GM13976 (cell line): ENCODE measurements at regions not wholly inside any gene's neighbourhood (a gene's known extent, or its start where the extent isn't known, plus 50 kb on each side); places are given as distances from the start of the nearest gene placed in this dataset.

ENCODE experiments used
- DNase-seq: peaks from one replicate; pipeline ENCODE4 v3.0.0; 2012; ENCODE audit warnings: low spot score
- CTCF ChIP-seq: IDR thresholded peaks from 2 replicates; pipeline ENCODE4 v1.5.1; 2012; ENCODE audit warnings: borderline replicate concordance, mild to moderate bottlenecking; ENCODE audit not compliant: insufficient read depth; ENCODE audit errors: extremely low read depth, missing control alignments, control extremely low read depth
- in situ Hi-C: fragments of 300-500 bp; cut with MboI; formaldehyde crosslinking; loops from one replicate; pipeline ENCODE4 v1.12.0; 2022; ENCODE audit warnings: low sequenced_read_pairs, mixed read lengths, inconsistent platforms; ENCODE audit not compliant: unreplicated experiment

GRCh38 chr16:52707676-52708337, 160.9 kb upstream of the TOX3 start:
- in situ Hi-C loops, result no loop called here
- no peak for TF ChIP-seq CTCF
- DNase-seq, result no peak

- DNase-seq, result no peak
- in situ Hi-C loops, result no loop called here
- TF ChIP-seq CTCF, result no peak
Observed at GRCh38 chr16:52705122-52705521, 158.2 kb upstream of the TOX3 start.

- no peak for DNase-seq
- TF ChIP-seq CTCF, result no peak
- in situ Hi-C loops, result no loop called here
Observed at GRCh38 chr16:52697971-52698370, 151.0 kb upstream of the TOX3 start.

- TF ChIP-seq CTCF, result no peak
- DNase-seq, result no peak
- in situ Hi-C loops, result no loop called here
Observed at GRCh38 chr16:52696126-52696525, 149.2 kb upstream of the TOX3 start.

- no peak for TF ChIP-seq CTCF
- in situ Hi-C loops, result no loop called here
Observed at GRCh38 chr16:52690468-52690867, 143.5 kb upstream of the TOX3 start.

GRCh38 chr16:52680993-52681392, 134.1 kb upstream of the TOX3 start:
- TF ChIP-seq CTCF, result no peak
- in situ Hi-C loops, result no loop called here
- DNase-seq, result no peak

More at GRCh38 chr16:52690468-52690867, 143.5 kb upstream of the TOX3 start:
- no peak for DNase-seq
